Spinal cord (tissue), 9 donors: ENCODE measurements at regions not wholly inside any gene's neighbourhood (a gene's known extent, or its start where the extent isn't known, plus 50 kb on each side); places are given as distances from the start of the nearest gene placed in this dataset.

Source experiments
- DNase-seq, 6 donors: peaks; one replicate each; pipeline versions ENCODE4 v3.0.0 to v3.0.0-alpha.2; 2013 to 2015; ENCODE audit warnings: low spot score in 6 of 6, low read depth in 4 of 6
- H3K27ac ChIP-seq: one replicate; pipeline ENCODE4 v1.5.1; 2013; ENCODE audit warnings: low read depth, low read length, control low read depth
- H3K27me3 ChIP-seq: one replicate; pipeline ENCODE4 v1.6.1; 2013; ENCODE audit warnings: low read length; ENCODE audit not compliant: control insufficient read depth, insufficient read depth
- H3K36me3 ChIP-seq: one replicate; pipeline ENCODE4 v1.6.1; 2013; ENCODE audit warnings: low read length; ENCODE audit not compliant: control insufficient read depth, insufficient read depth
- H3K4me1 ChIP-seq: one replicate; pipeline ENCODE4 v1.6.1; 2013; ENCODE audit warnings: low read length; ENCODE audit not compliant: control insufficient read depth, insufficient read depth
- H3K4me3 ChIP-seq: one replicate; pipeline ENCODE4 v1.5.1; 2013; ENCODE audit warnings: low read depth, low read length, control low read depth
- H3K9me3 ChIP-seq: one replicate; pipeline ENCODE4 v1.6.1; 2013; ENCODE audit warnings: low read length; ENCODE audit not compliant: control insufficient read depth, insufficient read depth
- WGBS: methylation state at CpG from one replicate; pipeline ENCODE4 v1.1.5; 2013; ENCODE audit warnings: missing lambda C conversion rate; ENCODE audit not compliant: insufficient coverage; 5-methylcytosine and 5-hydroxymethylcytosine counted together
- donor health status: healthy.

DNA sequence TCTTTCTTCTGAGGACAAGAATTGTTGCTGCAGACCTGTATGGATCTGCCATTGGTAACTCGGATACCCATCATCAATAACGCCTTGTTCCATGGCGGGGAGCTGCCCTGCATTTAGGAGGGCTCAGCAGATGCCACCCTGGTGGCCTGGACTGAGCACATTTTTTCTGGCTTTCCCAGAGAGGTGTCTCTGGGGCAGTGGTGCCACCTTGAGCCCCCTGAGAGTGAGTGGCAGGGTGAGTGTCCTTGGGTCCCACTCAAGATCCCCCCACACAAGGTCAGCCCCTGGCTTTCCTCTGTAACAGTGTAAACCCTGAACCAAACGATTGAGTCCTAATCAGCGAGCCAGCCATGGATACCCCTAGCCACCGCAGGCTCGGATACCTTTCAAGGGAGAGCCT is 258.6 kb downstream of the GLRX3 start:
- H3K27ac ChIP-seq = no peak overlapping the region
- peaks cover 2% of the 10 kb centered on the region for H3K9me3 ChIP-seq
- DNase-seq = no peak
- no peaks in the 10 kb centered on the region for H3K27me3 ChIP-seq
- H3K4me1 ChIP-seq = no peaks in the 10 kb centered on the region
- H3K36me3 ChIP-seq = no peaks in the 10 kb centered on the region
- H3K4me3 ChIP-seq = no peak overlapping the region
- 96% methylated on average over 5 of the region's 7 CpGs for WGBS

DNA sequence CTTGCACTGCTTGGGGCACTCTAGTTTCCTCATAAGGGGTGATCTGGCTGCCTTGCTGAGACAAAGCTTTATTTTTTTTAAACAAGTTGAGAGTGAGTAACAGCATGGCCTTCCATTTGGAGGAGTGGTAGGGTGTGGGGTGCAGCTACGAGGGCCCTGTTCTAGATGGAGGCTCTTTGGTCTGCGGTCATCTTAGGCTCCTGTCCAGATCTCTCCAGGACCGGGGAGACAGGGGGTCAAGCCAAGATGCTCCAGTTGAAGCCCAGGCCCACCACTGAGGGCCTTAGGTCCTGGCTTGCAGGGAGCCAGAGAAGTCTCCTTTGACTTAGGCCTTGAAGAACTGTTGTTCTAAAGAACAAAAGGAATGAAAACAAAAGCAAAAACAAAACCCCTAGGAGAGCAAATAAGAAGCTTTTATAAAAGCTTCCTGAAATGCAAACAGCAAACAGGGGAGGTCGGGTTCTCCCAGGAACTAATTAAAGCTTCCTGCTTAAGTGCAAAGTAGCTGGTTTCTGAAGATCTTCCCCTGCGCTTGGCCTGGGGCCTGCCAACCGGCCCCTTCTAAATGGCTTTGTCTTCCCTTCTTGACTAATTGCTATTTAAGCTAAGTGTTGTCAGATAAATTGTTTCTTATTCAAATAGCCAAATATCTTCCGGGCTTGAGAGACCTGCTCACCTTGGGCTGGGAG is 259.2 kb downstream of the GLRX3 start:
- DNase-seq = no peak
- H3K4me3 ChIP-seq = no peak overlapping the region
- WGBS = 60% methylated on average over 5 of the region's 7 CpGs
- H3K27ac ChIP-seq = no peak overlapping the region
- H3K36me3 ChIP-seq = no peaks in the 10 kb centered on the region
- no peaks in the 10 kb centered on the region for H3K27me3 ChIP-seq
- H3K4me1 ChIP-seq = no peaks in the 10 kb centered on the region
- peaks cover 2% of the 10 kb centered on the region for H3K9me3 ChIP-seq

DNA sequence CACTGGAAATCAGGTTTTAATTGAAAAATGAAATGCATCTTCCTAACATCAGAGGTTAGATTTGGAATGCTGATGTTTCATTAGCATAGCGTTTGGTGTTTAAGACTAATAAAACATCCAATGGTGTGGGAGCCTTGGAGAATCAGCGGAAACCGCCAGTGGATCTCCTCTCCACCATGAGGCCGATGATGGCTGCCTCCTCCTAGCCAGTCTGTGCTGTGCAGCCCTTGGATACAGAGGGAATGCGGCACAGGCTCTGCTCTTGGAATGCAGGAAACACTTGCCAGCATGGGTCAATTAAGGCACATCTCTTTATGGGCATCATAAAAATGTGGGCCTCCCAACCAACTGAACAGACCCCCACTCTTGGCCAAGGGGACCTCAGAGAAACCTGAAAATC is 259.9 kb downstream of the GLRX3 start:
- no peak overlapping the region for H3K27ac ChIP-seq
- peaks cover 2% of the 10 kb centered on the region for H3K9me3 ChIP-seq

DNA sequence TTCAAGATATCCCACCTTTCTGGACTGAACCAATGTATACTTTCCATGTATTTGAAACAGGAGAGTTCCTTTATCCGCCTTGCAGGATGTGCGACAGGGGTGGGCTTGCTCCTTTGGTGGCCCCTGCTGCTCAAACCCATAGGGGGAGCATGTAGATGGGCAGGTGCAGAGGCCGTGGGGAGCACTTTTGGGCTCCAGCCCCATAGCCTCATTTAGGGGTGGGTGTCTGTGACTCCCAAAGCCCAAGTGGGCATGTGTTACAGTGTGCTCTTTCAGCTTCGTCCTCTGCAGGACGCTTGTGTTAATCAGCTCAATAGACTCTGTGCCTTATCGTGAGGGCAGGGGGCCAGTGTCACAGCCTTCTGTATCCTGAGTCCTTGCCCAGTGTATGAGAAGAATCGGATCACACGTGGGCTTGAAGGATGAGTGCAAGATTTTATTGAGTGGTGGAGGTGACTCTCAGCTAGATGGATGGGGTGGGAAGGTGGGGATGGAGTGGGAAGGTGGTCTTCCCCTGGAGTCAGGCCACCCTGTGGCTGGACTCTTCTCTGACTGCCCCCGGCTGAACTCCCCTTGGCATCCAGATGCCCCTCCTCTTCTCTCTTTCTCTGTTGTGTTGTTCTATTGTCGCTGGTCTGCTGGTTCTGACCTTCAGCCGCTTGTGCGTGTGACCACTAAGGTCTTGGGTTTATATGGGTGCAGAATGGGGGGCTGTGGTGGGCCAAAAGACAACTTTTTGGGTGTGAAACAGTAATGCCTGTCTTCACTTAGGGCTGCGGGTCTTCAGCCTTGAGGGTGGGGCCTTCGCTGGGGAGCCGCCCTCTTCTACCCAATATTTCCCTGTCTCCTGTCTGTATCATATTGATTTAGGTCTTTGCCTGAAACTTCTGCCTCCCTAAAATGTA is 262.2 kb downstream of the GLRX3 start:
- H3K36me3 ChIP-seq = no peaks in the 10 kb centered on the region
- H3K27ac ChIP-seq = no peak overlapping the region
- 94% methylated on average over 7 of the region's 15 CpGs for WGBS
- peaks cover 2% of the 10 kb centered on the region for H3K9me3 ChIP-seq
- no peaks in the 10 kb centered on the region for H3K27me3 ChIP-seq
- no peaks in the 10 kb centered on the region for H3K4me1 ChIP-seq
- H3K4me3 ChIP-seq = no peak overlapping the region
- no peak for DNase-seq

More for the DNA sequence above, 259.9 kb downstream of the GLRX3 start:
- Histone ChIP-seq H3K4me1 (no peaks in the 10 kb centered on the region), H3K27me3 (no peaks in the 10 kb centered on the region), H3K4me3 (no peak overlapping the region), H3K36me3 (no peaks in the 10 kb centered on the region)
- whole genome bisulfite sequencing = 89% methylated on average over 4 of the region's 5 CpGs
- no peak for DNase-seq

DNA sequence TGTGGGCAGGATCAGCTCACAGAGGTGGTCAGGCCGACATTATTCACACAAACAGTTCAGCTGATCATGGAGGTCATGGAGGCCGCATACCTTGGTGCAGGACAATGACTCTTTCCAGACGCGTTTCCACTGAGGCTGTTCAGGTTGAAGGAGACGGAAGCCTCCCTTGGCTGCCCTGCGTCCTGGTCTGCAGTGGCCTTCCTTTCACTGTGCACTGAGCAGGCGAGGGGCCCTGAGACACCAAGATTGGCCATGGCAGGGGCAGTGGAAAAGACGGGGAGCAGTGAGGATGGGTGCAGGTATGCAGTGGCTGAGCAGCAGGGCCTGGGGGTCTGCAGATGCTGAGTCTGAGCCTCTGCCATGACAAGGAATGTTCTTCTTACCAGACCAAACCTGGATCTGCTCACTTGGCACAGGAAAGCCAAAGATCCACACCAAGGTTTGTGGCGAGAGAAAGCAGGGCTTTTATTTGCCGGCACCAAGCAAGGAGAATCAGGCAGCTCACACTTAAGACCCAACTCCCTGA is 263.3 kb downstream of the GLRX3 start:
- WGBS = 73% methylated on average over 8 of the region's 10 CpGs
- Histone ChIP-seq H3K9me3 (peaks cover 2% of the 10 kb centered on the region), H3K27me3 (no peaks in the 10 kb centered on the region), H3K27ac (no peak overlapping the region), H3K4me1 (no peaks in the 10 kb centered on the region), H3K36me3 (no peaks in the 10 kb centered on the region), H3K4me3 (no peak overlapping the region)
- DNase-seq = no peak

DNA sequence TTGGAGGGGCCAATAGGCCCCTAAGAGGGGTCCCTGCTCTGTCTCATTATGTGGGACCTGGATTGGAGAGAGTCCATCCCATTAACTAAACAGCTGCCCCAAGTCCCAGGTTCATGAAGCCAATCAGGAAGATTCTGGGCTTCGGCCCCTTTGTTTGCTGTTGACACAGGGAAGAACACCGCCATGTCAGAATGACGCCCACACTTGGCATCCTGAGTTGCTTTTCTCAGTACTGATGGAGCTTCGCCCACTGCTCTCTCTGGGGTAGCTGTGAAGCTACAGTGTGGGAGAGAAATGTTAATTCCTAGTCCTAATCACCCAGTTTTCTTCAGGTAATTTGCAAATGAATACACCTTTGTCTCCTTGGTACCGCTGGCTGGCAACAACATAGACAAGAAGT is 264.7 kb downstream of the GLRX3 start:
- no peaks in the 10 kb centered on the region for H3K27me3 ChIP-seq
- H3K4me1 ChIP-seq = no peaks in the 10 kb centered on the region
- H3K27ac ChIP-seq = no peak overlapping the region
- WGBS = 82% methylated on average over 3 of the region's 5 CpGs
- no peaks in the 10 kb centered on the region for H3K36me3 ChIP-seq
- peaks cover 2% of the 10 kb centered on the region for H3K9me3 ChIP-seq
- H3K4me3 ChIP-seq = no peak overlapping the region
- DNase-seq = peak in 1 of 6 donors; percentile 50

DNA sequence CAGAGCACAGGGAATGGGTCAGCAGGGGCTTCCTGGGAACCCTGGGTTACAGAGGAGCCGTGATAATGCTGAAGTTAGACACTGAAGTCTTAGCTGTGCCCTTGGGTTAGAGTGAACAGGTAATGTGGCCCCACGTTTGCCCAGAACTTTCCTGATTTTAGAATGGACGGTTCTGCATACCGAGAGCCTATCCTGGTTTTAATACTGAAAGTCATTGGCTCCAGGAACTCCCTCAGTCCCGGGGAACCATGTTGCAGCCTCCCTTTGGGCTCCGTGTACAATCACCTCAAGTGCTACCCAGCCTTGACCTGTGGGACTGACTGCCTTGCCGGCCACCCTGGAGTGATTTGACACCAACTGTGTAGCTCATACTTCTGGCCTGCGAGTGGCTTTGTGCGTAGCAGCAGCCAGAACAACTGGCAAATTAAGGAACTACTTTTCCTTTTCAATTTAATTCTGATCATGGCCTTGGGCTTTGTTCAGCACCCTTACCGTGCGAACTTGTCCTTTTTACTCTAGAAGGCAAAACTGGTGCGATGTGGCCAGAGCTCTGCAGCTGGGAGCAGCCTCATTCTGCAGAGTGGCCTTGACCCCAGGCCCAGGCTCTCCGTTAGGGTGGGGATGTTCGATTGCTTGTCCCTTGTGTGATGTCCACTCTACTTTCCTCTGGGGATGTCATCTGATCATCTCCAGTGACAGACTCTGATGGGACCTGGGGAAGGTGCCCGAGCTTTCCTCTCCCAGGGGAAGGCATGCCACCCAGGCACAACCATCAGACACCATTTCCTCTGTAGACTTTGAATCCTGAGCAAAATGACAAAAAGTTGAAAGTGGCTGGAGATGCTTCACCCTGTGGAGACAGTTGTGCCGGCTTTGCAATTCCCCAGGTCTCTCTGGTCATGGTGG is 265.9 kb downstream of the GLRX3 start:
- H3K4me1 ChIP-seq = no peaks in the 10 kb centered on the region
- H3K9me3 ChIP-seq = no peaks in the 10 kb centered on the region
- H3K36me3 ChIP-seq = no peaks in the 10 kb centered on the region
- H3K27me3 ChIP-seq = no peaks in the 10 kb centered on the region
- 94% methylated on average over 14 of the region's 16 CpGs for WGBS
- H3K27ac ChIP-seq = no peak overlapping the region
- DNase-seq = no peak
- no peak overlapping the region for H3K4me3 ChIP-seq

DNA sequence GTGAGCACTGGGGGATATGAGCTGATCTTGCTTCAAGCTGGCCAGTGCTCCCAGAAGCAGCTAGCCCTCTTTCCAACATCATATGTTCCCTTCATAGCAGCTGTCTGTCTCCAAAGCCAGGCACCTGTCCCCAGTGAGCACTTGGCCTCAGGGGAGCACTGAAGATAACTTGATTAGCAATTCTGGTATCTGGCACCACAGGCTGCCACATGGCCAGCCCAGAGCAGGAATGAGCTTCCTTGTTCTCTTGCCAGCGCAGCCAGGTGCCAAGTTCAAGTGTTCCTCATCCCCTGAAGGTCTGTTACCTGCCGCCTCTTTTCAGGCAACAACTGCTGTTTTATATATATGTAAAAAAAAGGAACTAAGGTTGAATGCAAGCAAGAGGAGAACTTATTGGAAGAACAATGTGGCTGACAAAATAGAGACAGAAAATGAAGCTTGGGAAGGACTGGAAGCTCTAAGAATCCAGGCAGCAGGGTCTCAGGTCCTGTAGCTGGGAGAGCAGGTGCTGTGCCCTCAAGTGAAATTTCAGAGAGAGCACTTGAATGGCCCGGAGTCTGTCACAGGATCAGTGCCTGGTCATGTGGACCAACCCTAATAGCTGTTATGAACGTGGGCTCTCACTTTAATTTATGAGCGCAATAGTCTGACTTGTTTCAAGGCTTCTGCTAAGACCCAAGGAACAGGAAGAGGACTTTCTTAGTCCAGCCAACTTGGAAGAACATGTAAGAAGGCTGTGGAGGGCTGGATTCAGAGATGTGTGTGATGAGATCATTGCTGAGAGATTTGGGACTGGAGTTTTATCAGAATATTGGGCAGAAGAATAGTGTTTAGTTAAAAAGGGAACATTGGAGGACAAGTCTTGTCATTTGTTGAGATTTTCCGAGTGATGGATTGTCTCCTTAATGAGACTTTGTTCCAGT is 267.2 kb downstream of the GLRX3 start:
- 59% methylated on average over 5 of the region's 6 CpGs for WGBS
- H3K36me3 ChIP-seq = no peaks in the 10 kb centered on the region
- no peaks in the 10 kb centered on the region for H3K27me3 ChIP-seq
- no peak for DNase-seq
- no peaks in the 10 kb centered on the region for H3K4me1 ChIP-seq
- no peak overlapping the region for H3K27ac ChIP-seq
- H3K4me3 ChIP-seq = no peak overlapping the region
- H3K9me3 ChIP-seq = no peaks in the 10 kb centered on the region
